ENCODE measurements at regions not wholly inside any gene's neighbourhood (a gene's known extent, or its start where the extent isn't known, plus 50 kb on each side); places are given as distances from the start of the nearest gene placed in this dataset.

DNA sequence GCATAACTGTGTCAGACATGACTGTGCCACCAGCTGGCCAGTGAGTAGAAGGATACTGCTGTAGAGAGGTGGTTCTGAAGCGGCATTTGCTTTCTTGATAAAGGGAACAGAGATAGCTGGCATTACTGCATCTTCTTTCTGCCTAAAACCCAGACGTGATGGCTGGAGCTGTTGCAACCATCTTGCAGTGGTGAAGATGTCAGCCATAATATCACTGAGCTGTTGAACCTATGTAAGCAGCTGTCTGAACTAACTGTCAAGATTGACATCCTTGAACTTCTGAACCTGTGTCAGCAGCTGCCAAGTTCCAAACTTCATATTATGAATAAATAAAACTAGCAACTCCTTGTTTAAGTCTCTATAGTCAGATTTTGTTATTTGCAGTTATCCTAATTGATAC is 88.9 kb upstream of the LNX1 start:
- TF ChIP-seq, protein P1, sequence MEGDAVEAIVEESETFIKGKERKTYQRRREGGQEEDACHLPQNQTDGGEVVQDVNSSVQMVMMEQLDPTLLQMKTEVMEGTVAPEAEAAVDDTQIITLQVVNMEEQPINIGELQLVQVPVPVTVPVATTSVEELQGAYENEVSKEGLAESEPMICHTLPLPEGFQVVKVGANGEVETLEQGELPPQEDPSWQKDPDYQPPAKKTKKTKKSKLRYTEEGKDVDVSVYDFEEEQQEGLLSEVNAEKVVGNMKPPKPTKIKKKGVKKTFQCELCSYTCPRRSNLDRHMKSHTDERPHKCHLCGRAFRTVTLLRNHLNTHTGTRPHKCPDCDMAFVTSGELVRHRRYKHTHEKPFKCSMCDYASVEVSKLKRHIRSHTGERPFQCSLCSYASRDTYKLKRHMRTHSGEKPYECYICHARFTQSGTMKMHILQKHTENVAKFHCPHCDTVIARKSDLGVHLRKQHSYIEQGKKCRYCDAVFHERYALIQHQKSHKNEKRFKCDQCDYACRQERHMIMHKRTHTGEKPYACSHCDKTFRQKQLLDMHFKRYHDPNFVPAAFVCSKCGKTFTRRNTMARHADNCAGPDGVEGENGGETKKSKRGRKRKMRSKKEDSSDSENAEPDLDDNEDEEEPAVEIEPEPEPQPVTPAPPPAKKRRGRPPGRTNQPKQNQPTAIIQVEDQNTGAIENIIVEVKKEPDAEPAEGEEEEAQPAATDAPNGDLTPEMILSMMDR (IDR thresholded peaks at IDR 0.05; ENCODE audit: insufficient read depth, low read depth, low read length) = no peak
- no peak for TF ChIP-seq EZH2 (IDR thresholded peaks at IDR 0.05; ENCODE audit: insufficient read depth, low read length)
